NT2/D1 (cell line): ENCODE measurements at regions not wholly inside any gene's neighbourhood (a gene's known extent, or its start where the extent isn't known, plus 50 kb on each side); places are given as distances from the start of the nearest gene placed in this dataset.
"Not testable (repeated sequence)": the region's sequence is repeated elsewhere in the genome, so short reads cannot be mapped to it uniquely, and the experiment has no call there.

Experiments
- DNase-seq: peaks from one replicate; pipeline ENCODE4 v3.0.0-alpha.2; 2011; ENCODE audit warnings: low read depth, low spot score
- H3K27me3 ChIP-seq: 2 replicates; pipeline ENCODE4 v1.6.0; 2011; ENCODE audit warnings: mild to moderate bottlenecking; ENCODE audit not compliant: insufficient read length, insufficient read depth
- H3K36me3 ChIP-seq: 2 replicates; pipeline ENCODE4 v1.6.1; 2011; ENCODE audit warnings: mild to moderate bottlenecking, low read length, mixed read lengths; ENCODE audit not compliant: insufficient read depth, insufficient read length
- H3K4me1 ChIP-seq: 2 replicates; pipeline ENCODE4 v1.5.1; 2011; ENCODE audit not compliant: insufficient read depth, insufficient read length
- H3K4me3 ChIP-seq: 2 replicates; pipeline ENCODE4 v1.5.1; 2011; ENCODE audit warnings: low read depth; ENCODE audit not compliant: insufficient read length
- H3K9ac ChIP-seq: 2 replicates; pipeline ENCODE4 v1.6.0; 2011; ENCODE audit warnings: low read depth; ENCODE audit not compliant: insufficient read length
- H3K9me3 ChIP-seq: 2 replicates; pipeline ENCODE4 v1.5.1; 2011; ENCODE audit warnings: mild to moderate bottlenecking, low read length; ENCODE audit not compliant: insufficient read depth
- SUZ12 ChIP-seq: IDR thresholded peaks from 2 replicates; pipeline ENCODE4 v1.6.1; 2011; ENCODE audit not compliant: insufficient read length, insufficient read depth; ENCODE audit errors: extremely low read depth
- YY1 ChIP-seq: IDR thresholded peaks from 2 replicates; pipeline ENCODE4 v1.6.1; 2011; ENCODE audit not compliant: insufficient read length, insufficient read depth
- ZNF274 ChIP-seq: IDR thresholded peaks from 2 replicates; pipeline ENCODE4 v1.6.1; 2011; ENCODE audit warnings: mild to moderate bottlenecking, low read depth, low read length

GRCh38 chrY:12285608-12286007 lies 415.4 kb upstream of the USP9Y start:
- DNase-seq = no peak
- no peaks in the 10 kb centered on the region for H3K36me3 ChIP-seq
- no peaks in the 10 kb centered on the region for H3K4me1 ChIP-seq
- no peaks in the 10 kb centered on the region for H3K27me3 ChIP-seq
- no peak overlapping the region for H3K9ac ChIP-seq
- TF ChIP-seq SUZ12 = no peak
- TF ChIP-seq YY1 = no peak
- no peak for TF ChIP-seq ZNF274
- H3K9me3 ChIP-seq = no peaks in the 10 kb centered on the region
- H3K4me3 ChIP-seq = no peak overlapping the region

GRCh38 chrY:12288919-12289318 lies 412.1 kb upstream of the USP9Y start:
- no peaks in the 10 kb centered on the region for H3K36me3 ChIP-seq
- H3K4me1 ChIP-seq = no peaks in the 10 kb centered on the region
- H3K9ac ChIP-seq = no peak overlapping the region
- TF ChIP-seq ZNF274 (no peak), YY1 (no peak), SUZ12 (no peak)
- H3K9me3 ChIP-seq = no peaks in the 10 kb centered on the region
- DNase-seq = no peak
- H3K4me3 ChIP-seq = no peak overlapping the region
- H3K27me3 ChIP-seq = no peaks in the 10 kb centered on the region

- Histone ChIP-seq H3K36me3 (no peaks in the 10 kb centered on the region), H3K9me3 (no peaks in the 10 kb centered on the region), H3K27me3 (no peaks in the 10 kb centered on the region), H3K9ac (no peak overlapping the region), H3K4me1 (no peaks in the 10 kb centered on the region), H3K4me3 (no peak overlapping the region)
- DNase-seq = no peak
- TF ChIP-seq SUZ12 = no peak
- TF ChIP-seq ZNF274 = no peak
- no peak for TF ChIP-seq YY1
Observed at GRCh38 chrY:12289415-12289814, 411.6 kb upstream of the USP9Y start.

- H3K4me1 ChIP-seq = no peaks in the 10 kb centered on the region
- TF ChIP-seq ZNF274 (no peak), SUZ12 (no peak), YY1 (no peak)
- no peaks in the 10 kb centered on the region for H3K36me3 ChIP-seq
- H3K9ac ChIP-seq = no peak overlapping the region
- H3K9me3 ChIP-seq = no peaks in the 10 kb centered on the region
- no peaks in the 10 kb centered on the region for H3K27me3 ChIP-seq
- H3K4me3 ChIP-seq = no peak overlapping the region
- no peak for DNase-seq
Observed at GRCh38 chrY:12292542-12292941, 408.5 kb upstream of the USP9Y start.

GRCh38 chrY:12296460-12296859 lies 404.6 kb upstream of the USP9Y start:
- Histone ChIP-seq H3K27me3 (no peaks in the 10 kb centered on the region), H3K36me3 (no peaks in the 10 kb centered on the region)

GRCh38 chrY:12299796-12300195 lies 401.2 kb upstream of the USP9Y start:
- H3K4me3 ChIP-seq, H3K27me3 ChIP-seq, H3K9me3 ChIP-seq, H3K4me1 ChIP-seq, H3K9ac ChIP-seq, H3K36me3 ChIP-seq, DNase-seq: not testable (repeated sequence)

More at GRCh38 chrY:12296460-12296859, 404.6 kb upstream of the USP9Y start:
- DNase-seq = no peak
- Histone ChIP-seq H3K4me3 (no peak overlapping the region), H3K4me1 (no peaks in the 10 kb centered on the region), H3K9me3 (no peaks in the 10 kb centered on the region), H3K9ac (no peak overlapping the region)
- no peak for TF ChIP-seq SUZ12
- TF ChIP-seq ZNF274 = no peak
- no peak for TF ChIP-seq YY1

GRCh38 chrY:12303464-12303863 lies 397.6 kb upstream of the USP9Y start:
- TF ChIP-seq ZNF274 = no peak
- no peak for TF ChIP-seq YY1
- no peak for TF ChIP-seq SUZ12
- Histone ChIP-seq H3K36me3 (no peaks in the 10 kb centered on the region), H3K4me1 (no peaks in the 10 kb centered on the region), H3K9ac (no peak overlapping the region), H3K4me3 (no peak overlapping the region), H3K27me3 (no peaks in the 10 kb centered on the region), H3K9me3 (no peaks in the 10 kb centered on the region)
- DNase-seq = no peak

GRCh38 chrY:12305456-12305855 lies 395.6 kb upstream of the USP9Y start:
- DNase-seq = no peak
- TF ChIP-seq YY1 (no peak), ZNF274 (no peak), SUZ12 (no peak)
- no peaks in the 10 kb centered on the region for H3K27me3 ChIP-seq
- no peak overlapping the region for H3K4me3 ChIP-seq
- no peaks in the 10 kb centered on the region for H3K9me3 ChIP-seq
- no peaks in the 10 kb centered on the region for H3K4me1 ChIP-seq
- H3K36me3 ChIP-seq = no peaks in the 10 kb centered on the region
- H3K9ac ChIP-seq = no peak overlapping the region
